Astrocyte of the cerebellum (primary cell): ENCODE measurements at regions not wholly inside any gene's neighbourhood (a gene's known extent, or its start where the extent isn't known, plus 50 kb on each side); places are given as distances from the start of the nearest gene placed in this dataset.

Experiments used
- DNase-seq: peaks from one replicate; pipeline ENCODE4 v3.0.0-alpha.2; 2011; ENCODE audit warnings: low read depth
- H3K4me3 ChIP-seq: 2 replicates; pipeline ENCODE4 v1.5.1; 2011; ENCODE audit warnings: mild to moderate bottlenecking, low read depth, low read length, moderate library complexity
- CTCF ChIP-seq: IDR thresholded peaks from 2 replicates; pipeline ENCODE4 v1.5.1; 2012; ENCODE audit warnings: low read length, low read depth, moderate library complexity, mild to moderate bottlenecking; ENCODE audit errors: missing control alignments
- in situ Hi-C: cut with HindIII; loops from 2 replicates; pipeline ENCODE4 v1.10.0; 2017; ENCODE audit warnings: low sequenced_read_pairs

- H3K4me3 ChIP-seq, result no peak overlapping the region
- in situ Hi-C loops, result no loop called here
- TF ChIP-seq CTCF, result no peak
- DNase-seq, result no peak
These were observed 65.6 kb downstream of the UFM1 start for GRCh38 chr13:38415233-38415632.

- DNase-seq, result no peak
- in situ Hi-C loops, result no loop called here
- no peak overlapping the region for H3K4me3 ChIP-seq
- no peak for TF ChIP-seq CTCF
These were observed 67.6 kb downstream of the UFM1 start for GRCh38 chr13:38417241-38417640.

- no peak overlapping the region for H3K4me3 ChIP-seq
- TF ChIP-seq CTCF, result peak; percentile 14
- in situ Hi-C loops, result no loop called here
- DNase-seq, result no peak
These were observed 68.1 kb downstream of the UFM1 start for GRCh38 chr13:38417727-38418126.

GRCh38 chr13:38418286-38418685 is 68.6 kb downstream of the UFM1 start:
- no peak for DNase-seq
- no peak overlapping the region for H3K4me3 ChIP-seq
- no peak for TF ChIP-seq CTCF
- in situ Hi-C loops, result no loop called here

- DNase-seq, result no peak
- no peak overlapping the region for H3K4me3 ChIP-seq
- TF ChIP-seq CTCF, result no peak
- in situ Hi-C loops, result no loop called here
These were observed 69.7 kb downstream of the UFM1 start for GRCh38 chr13:38419312-38419873.

GRCh38 chr13:38421590-38422560 is 72.2 kb downstream of the UFM1 start:
- TF ChIP-seq CTCF, result no peak
- in situ Hi-C loops, result no loop called here
- DNase-seq, result no peak
- no peak overlapping the region for H3K4me3 ChIP-seq
